Stimulated activated CD8-positive, alpha-beta memory T cell treated with anti-CD3 and anti-CD28 coated beads, Interleukin-7, amount 100 ng/mL, for 4 hours (primary cell): ENCODE measurements at regions not wholly inside any gene's neighbourhood (a gene's known extent, or its start where the extent isn't known, plus 50 kb on each side); places are given as distances from the start of the nearest gene placed in this dataset.
"Not testable (repeated sequence)": the region's sequence is repeated elsewhere in the genome, so short reads cannot be mapped to it uniquely, and the experiment has no call there.

Source experiments
- DNase-seq, 2 donors: peaks; one replicate each; pipeline ENCODE4 v3.0.0-alpha.2; 2020; ENCODE audit warnings: low read depth in 2 of 2

DNA sequence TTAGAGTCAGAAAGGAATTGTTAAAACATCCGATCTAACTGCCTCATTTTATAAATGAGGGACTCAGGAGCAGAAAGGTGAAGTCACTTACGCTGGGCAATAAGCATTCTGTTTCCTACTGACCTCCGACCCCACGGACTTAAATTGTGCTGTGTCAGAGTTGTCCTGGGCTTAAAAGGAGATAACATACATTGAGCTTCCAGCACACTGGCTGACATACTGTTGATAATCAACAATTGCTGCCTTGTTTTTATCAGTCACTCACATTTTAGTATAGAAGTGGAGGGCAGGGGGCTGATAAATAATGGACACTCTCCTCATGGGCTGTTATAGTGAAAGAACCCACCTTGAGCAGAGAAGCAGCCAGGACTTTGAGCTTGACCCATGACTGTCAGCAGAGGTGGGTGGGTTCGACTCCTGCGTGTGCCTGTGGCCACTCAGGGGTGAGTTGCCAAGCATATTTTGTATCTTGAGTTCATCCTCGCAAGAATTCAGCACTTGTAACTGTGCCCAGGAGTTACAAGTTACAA, 166.5 kb upstream of the JARID2 start:
- DNase-seq: no peak

GRCh38 chr6:15080895-15081294, 165.0 kb upstream of the JARID2 start:
- no peak for DNase-seq

- no peak for DNase-seq
Observed at GRCh38 chr6:15081447-15081846, 164.4 kb upstream of the JARID2 start.

- DNase-seq: no peak
Observed at GRCh38 chr6:15082708-15083107, 163.2 kb upstream of the JARID2 start.

DNA sequence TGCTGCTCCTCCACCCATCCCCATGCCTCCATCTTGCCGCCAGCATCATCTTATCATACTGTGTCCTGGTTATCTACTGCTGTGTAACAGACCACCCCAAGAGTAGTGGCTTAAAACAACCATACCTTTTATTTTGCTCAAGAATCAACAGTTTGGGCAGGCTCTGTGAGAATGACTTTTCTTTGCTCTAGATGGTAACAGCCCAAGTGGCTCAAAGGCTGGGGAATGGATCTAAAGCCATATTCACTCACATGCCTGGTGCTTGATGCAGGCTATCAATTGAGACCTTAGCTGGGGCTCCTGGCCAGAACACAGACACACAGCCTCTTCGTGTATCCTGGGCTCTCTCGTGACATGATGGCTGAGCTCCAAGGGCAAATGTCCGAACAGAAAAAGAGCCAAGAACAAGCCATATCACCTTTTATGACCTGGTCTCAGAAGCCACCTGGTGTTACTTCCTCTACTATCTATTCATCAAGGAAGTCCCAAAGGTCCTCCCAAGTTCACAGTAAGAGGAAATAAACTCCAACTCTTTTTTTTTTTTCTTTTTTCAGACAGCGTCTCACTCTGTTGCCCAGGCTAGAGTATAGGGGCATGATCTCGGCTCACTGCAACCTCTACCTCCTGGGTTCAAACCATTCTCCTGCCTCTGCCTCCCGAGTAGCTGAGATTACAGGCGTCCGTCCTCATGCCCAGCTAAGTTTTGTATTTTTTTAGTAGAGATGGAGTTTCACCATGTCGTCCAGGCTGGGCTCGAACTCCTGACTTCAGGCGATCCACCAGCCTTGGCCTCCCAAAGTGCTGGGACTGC, 159.3 kb upstream of the JARID2 start:
- DNase-seq: no peak

DNA sequence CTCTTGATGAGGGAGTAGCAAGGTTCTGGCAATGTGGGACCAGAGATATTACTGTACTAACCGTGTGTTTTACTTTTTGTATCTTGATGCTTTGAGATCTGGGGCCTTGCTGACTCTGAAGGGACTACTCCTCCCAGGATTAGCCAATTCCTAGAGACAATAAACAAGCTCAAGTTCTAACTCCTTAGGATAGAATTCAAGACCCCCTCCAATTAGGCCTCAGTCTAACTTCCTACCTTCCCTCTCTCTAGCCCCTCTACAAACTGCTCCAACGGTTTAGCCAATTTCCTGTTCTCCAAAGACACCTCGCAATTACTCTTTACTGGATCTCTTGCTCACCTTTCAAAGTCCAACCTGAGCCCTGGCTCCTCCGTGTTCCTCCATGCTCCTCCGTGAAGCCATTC, 158.7 kb upstream of the JARID2 start:
- DNase-seq: no peak

GRCh38 chr6:15088904-15089568, 156.8 kb upstream of the JARID2 start:
- DNase-seq: no peak

DNA sequence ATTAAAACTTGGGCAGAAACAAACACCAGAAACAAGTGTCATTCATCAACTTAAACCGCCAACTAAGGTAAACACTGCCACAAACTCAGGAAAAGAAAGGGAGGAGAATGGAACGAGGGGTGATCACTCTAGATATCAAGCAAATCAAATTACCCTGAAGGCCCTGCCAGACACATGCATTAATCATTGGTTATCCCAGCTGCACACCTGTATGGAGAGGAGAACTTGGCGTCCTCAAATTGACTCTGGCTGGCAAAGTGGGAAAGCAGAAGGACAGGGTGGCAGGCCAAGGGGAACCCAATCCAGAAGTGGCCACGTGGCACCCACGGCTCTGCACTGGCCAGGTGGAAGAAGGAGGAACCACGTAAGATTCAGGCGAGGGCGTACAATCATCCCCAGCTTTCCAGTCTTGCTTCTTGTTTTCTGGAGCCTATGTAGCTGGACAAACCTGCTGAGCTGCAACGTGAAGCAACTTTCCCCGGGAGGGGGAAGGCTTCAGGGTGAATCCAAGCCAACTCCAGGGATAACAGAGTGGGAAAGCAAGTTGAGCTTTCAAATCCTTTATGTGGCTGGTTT, 156.2 kb upstream of the JARID2 start:
- DNase-seq: no peak

DNA sequence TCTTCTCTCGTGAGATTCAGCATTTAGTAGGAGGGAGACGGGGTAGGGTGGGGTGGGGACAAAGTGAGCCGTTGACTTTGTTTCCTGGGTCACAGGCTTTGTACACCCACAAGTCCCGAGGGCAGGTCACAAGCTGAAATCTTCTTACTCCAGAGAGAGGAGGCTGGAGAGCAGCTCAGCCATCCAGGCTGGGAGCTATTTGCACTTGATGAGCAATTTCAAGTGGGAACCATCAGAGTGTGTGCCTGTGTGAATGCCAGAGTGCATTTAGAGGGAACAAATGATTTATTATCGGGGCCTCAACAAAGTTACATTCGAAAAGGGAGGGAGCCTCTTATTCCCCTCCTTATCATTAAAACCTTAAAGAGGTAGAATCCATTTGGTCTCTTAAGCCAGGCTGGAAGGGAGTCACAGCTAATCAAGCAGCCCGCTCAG, 155.7 kb upstream of the JARID2 start:
- no peak for DNase-seq

- DNase-seq: no peak
Observed at GRCh38 chr6:15090745-15091384, 155.0 kb upstream of the JARID2 start.

DNA sequence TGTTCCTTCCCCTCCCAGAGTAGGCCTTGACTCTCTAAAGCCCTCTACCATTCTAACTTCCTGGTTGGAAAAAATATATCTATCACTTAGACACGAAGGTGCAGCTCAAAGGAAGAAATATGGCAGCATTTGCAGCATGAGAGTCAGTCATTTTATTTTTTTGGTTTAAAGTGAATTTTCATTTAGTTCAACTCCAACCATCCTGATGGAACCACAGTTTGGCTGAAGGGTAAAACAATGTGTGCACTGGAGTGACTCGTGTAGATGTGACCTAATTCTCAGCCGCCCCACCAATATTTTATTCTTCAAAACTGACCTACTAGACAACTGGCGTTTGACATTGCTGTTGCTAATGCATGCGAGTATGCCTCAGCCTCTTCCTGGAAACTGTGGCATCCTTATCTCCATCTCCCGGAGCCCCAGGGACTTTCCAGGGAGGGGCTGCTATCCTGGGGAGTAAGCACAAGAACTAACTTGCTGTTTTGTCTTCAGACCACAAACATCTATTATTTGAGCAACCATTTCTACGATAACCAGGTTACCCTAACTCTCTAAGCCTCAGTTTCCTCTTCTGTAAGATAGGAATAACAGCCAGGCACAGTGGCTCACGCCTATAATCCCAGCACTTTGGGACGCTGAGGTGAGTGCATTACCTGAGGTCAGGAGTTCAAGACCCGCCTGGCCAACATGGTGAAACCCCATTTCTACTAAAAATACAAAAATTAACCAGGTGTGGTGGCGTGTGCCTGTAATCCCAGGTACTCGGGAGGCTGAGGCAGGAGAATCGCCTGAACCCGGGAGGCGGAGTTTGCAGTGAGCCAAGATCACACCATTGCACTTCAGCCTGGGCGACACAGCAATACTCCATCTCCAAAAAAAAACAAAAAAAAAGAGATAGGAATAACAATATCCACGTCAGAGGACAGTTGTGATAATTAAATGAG, 148.7 kb upstream of the JARID2 start:
- no peak for DNase-seq

DNA sequence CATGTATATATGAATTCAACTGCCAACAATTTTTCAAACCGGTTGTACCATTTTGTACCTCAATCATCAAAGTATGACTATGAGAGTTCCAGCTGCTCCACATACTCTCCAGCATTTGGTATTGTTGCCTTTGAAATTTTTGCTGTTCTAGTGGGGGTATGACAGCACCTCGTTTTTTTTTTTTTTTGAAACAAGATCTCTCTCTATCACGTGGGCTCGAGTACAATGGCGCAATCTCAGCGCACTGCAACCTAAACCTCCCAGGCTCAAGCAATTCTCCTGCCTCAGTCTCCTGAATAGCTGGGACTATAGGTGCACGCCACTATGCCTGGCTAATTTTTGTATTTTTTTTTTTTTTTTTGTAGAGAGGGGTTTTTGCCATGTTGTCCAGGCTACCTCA, 144.7 kb upstream of the JARID2 start:
- DNase-seq: no peak

- DNase-seq: no peak
Observed at GRCh38 chr6:15102241-15102640, 143.6 kb upstream of the JARID2 start.

- DNase-seq: no peak
Observed at GRCh38 chr6:15106958-15107643, 138.8 kb upstream of the JARID2 start.

DNA sequence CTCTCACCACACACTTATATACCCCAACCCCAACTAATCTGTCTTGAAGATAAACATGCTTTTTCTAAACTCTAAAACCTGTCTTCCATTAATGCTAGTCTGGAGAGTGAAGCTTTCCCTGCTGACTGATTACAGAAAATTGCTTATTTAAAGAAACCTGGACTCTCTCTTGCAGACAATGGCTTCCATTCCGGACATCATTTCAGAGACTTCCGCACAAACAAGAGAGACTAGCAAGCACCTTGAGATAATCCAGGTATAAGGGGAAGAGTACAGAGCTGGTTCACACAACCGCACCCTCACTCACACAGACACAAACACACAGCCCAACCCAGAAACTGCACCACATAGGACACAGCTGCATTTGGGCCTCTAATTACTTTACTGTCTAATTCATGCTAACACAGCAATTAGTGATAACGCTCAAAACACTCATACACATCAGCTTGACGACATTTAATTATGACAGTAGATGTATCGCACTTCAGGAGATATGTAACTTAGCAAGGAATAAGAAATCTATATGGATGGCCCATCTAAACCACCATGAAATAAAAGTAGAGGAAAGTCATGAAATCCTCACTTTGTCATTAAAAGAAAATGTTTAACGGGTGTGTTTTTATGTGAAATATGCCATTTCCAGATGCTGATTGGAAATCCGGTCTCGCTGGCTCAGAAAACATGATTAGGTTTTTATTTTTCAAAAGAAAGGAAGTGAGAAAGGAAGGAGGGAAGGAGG, 138.1 kb upstream of the JARID2 start:
- no peak for DNase-seq

DNA sequence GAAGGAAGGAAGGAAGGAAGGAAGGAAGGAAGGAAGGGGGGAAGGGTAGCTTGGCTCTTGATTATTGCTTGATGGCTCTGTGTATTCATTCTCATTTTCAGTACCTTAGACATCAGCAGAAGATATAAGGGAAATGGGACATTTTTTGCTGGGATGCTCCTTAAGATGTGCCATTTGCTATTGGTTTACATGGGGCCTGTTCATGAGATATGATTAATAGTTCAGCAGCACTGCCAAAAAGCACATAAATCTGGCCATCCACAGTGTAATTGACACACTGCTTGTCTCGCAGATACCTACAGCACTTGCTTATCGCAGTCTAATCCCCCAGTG, 137.5 kb upstream of the JARID2 start:
- DNase-seq: no peak

- no peak for DNase-seq
Observed at GRCh38 chr6:15109338-15110090, 136.4 kb upstream of the JARID2 start.

DNA sequence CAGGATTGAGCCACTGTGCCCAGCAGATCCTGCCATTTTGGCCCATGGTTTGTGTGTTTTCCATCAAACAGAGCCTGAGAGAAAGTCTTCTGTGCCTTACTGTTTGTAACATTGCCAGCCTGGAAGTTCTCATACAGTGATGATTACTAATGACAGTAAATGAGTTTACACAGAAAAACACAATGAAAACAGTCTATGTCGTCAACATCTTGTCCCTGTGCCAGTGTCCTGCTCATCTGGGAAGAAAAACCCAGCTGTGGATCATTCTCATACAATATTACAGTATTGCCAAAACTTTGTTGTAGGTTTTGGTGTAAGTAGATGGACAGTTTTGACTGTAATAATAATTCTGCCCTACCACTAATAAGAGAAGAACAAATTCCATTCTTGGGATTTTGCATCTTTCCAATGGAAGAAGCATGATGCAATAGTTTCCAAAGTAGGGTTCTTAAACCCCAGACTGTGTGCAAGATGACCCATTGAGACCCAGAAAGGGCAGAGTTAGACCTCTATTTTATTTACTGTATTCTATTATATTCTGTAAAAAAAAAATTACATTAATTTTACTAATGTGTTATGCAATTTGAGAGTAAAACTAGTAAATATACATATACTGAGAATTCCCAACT, 135.0 kb upstream of the JARID2 start:
- no peak for DNase-seq

- DNase-seq: not testable (repeated sequence)
Observed at GRCh38 chr6:15111576-15111975, 134.3 kb upstream of the JARID2 start.
